T47D (cell line): ENCODE measurements at regions not wholly inside any gene's neighbourhood (a gene's known extent, or its start where the extent isn't known, plus 50 kb on each side); places are given as distances from the start of the nearest gene placed in this dataset.
"Not testable (repeated sequence)": the region's sequence is repeated elsewhere in the genome, so short reads cannot be mapped to it uniquely, and the experiment has no call there.

Experiments used
- DNase-seq, 2 experiments: peaks; one replicate each; pipeline versions ENCODE4 v3.0.0 to v3.0.0-alpha.2; 2011 to 2012; ENCODE audit warnings: low read depth in 1 of 2, low spot score in 1 of 2
- JUND ChIP-seq: IDR thresholded peaks from 2 replicates; pipeline ENCODE4 v1.6.1; 2012; ENCODE audit warnings: low read depth
- in situ Hi-C: cut with HindIII; loops from 2 replicates; pipeline ENCODE4 v1.10.0; 2016; ENCODE audit warnings: low sequenced_read_pairs, low pct_unique_long_range_greater_than_20kb

DNA sequence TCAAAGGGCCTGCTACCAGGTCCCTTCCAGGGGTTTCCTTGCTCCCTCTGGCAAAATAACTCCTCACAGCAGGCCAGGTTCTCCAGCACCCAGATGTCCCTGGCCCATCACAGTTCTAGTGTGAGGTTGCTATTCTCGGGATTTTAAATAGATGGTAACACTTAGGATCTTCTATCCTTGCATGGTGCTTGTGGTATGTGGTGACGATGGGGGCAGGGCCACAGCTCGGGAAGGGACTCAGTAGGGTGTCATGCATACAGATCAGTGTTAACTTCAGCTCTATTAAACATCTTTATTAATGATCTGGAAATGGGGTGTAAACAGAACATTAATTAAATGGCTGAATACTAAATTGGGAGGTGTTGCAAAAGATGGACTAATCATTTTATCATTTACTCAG is 323.8 kb downstream of the QKI start:
- TF ChIP-seq JUND: no peak
- in situ Hi-C loops: no loop called here
- DNase-seq: no peak

DNA sequence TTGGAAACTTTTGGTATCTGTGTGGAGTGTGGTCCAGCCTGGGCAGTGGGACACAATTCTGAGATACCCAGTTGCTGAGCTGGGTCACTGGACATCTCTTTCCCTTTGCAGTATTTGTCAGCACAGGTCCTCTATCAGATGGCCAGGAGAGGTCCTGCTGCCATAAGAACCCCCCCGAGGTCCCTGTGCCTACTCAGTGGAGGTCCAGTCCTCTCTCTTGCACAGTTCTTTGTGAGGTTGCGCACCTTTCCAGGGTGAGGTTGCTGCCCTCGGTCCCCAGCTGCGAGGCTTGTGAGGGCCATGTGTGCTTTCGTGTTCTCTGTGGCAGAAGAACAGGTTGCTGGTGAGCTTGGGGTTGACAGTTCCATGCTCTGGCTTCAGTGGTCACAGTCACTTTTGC is 320.6 kb downstream of the QKI start:
- TF ChIP-seq JUND: no peak
- DNase-seq: no peak
- in situ Hi-C loops: no loop called here

DNA sequence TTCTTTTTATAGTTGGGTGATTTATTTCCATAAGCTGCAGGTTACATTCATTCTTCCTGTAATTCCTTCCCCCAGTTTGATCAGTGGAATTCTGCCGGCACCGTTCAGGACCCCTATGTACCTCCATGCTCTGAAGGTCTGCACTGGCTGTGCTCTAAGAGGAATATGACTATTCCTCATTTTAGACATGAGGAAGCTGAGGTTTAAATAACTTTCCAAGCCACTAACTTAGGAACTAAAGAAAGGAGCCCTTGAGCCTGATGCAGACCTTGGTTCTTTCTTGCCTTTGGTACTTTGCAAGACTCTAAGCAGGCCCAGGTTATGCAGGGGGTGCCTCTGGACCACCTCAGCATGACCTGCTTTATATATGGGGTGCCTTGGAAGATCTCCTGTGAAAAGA is 318.5 kb downstream of the QKI start:
- no peak for DNase-seq
- in situ Hi-C loops: no loop called here
- no peak for TF ChIP-seq JUND

DNA sequence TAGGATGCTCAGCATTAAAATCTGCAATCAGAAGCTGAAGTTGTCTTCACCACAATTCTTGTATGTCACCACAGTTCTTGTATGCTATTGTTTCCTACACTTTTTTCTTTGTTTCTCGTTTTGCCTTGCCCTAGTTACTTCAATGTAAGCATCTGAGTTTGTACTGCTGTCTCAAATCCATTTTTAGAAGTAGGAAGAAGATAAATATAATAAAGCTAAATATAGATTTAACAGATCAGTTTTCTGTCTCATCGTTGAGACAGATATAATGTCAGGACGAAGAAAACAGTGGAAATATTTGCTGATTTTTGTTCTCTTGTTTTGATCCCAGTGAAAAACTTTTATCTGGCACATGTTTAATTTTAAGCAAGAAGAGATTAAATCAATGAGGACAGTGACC is 318.0 kb downstream of the QKI start:
- in situ Hi-C loops: no loop called here
- no peak for TF ChIP-seq JUND
- DNase-seq: no peak

DNA sequence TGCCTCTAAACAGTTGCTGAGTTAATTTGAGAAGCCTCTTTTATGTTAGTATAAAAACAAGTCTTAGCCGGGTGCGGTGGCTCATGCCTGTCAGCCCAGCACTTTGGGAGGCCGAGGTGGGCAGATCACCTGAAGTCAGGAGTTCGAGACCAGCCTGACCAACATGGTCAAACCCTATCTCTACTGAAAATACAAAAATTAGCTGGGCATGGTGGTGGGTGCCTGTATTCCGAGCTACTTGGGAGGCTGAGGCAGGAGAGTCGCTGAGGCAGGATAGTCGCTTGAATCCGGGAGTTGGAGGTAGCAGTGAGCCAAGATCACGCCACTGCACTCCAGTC is 317.5 kb downstream of the QKI start:
- in situ Hi-C loops: not testable (repeated sequence)

DNA sequence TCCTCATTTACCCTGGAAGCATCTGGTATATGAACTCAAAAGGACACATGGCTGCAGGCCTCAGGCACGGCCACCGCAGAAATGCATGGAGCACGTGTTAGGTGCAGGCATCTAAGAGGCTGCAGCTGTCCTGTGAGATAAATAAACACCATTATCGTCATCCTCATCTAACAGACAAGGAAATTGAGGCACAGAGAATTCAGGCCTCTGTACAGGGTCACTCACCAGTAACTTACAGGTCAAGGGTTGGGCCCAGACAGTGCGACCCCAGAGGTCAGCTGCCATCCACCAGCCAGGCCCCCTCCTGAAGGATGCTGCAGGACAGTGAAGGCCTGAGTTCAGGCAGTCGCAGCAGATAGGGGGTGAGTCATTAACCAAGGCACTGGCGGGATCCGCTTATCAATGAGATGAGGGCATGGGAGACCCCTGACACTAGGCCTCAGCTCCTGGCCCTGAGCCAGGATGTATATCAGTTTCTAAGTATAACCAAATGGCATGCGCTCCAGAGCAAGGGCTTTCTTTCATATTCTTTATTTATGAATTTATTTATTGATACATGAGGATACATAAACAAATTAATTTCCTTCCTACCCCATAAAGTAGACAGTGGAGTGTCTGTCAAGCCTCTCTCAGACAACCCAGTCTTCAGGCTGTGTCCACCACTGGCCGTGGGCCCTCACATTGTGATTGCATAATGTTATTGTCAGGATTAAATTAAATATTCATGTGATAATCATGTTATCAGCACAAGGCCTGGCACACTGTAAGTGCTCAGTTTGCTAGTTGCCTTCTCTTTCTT is 316.9 kb downstream of the QKI start:
- in situ Hi-C loops: no loop called here
- no peak for TF ChIP-seq JUND
- DNase-seq: no peak

More for the DNA sequence above, 317.5 kb downstream of the QKI start:
- DNase-seq: not testable (repeated sequence)

DNA sequence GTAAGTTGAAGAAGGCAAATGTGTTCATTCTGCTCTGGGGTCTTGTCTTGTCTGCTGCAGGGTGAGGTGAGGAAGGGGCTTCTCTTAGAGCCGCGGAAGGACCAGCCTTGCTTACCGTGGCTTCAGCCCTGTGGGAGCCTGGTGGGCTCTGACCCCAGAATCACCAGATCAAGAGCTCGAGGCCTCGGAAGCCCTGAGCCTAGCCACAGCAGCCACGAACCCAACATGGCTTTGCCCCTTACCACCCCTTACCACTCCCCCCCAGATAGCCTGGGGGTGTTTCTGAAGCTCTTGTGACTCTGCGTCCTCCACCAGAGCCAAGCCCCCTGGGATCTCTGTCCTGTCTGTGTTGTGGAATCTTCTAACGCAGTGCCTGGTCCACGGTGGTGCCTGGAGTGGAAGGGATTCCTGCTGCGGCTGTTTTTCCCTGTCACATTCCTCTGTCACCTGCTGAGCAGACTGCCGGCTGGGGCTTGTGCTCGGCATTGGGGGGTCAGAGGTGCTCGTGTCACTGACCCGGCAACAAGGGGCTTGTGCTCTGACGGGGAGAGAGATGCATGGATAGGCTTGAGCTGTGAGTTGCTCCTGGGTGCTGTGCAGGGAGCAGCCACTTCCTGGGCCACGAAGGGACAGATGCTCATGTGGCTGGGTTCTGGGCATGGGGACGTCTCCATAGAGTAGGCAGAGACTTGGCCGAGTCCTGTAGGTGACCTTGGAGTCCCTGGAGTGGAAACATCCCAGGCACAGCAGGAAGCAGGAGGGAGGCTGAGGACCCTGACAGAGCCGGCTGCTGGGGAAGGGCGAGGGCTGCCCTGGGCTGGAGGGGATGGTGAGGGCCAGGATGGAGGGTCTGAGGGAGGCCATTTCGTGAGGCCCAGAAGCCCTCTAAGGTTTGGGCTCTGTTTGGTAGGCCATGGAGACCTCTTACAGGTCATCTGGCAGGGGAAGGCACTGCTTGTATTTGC is 316.0 kb downstream of the QKI start:
- in situ Hi-C loops: no loop called here
- DNase-seq: no peak
- TF ChIP-seq JUND: no peak

DNA sequence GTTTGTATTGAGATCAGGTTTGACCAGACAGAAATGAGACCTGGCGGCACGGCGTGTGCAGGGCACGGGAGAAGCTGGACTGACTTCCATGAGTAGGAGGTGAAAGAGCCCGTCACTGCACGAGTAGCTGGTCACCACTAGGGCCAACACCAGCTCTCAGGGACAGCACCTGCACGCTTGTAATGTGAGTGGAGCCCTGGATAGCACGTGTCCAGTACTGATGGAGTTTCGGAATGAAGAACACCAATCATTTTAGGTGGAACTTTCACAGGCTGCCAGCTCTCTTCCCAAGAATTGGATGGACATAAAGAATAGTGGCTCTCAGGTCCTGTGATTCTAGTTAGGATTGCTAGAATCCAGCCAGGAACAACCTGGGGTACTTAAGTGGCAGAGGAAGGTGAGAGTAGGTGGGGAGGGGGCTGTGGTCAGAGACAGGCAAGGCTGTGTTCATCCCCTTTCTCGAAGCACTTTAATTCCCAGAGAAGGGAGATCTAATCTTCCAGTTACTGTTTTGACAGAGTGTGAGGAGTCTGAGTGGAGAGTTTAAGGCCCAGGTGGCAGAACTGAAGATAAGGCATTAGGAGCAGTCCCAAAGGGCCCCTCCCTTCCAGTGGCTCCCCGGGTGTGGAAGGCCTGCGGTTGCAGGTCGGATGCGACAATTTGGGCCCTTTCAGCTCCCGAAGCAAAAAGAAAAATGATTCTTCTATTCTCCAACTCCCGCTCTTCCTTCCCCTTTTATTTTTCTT is 314.8 kb downstream of the QKI start:
- peak in 1 of 2 experiments; percentile 36 for DNase-seq
- in situ Hi-C loops: no loop called here
- no peak for TF ChIP-seq JUND

DNA sequence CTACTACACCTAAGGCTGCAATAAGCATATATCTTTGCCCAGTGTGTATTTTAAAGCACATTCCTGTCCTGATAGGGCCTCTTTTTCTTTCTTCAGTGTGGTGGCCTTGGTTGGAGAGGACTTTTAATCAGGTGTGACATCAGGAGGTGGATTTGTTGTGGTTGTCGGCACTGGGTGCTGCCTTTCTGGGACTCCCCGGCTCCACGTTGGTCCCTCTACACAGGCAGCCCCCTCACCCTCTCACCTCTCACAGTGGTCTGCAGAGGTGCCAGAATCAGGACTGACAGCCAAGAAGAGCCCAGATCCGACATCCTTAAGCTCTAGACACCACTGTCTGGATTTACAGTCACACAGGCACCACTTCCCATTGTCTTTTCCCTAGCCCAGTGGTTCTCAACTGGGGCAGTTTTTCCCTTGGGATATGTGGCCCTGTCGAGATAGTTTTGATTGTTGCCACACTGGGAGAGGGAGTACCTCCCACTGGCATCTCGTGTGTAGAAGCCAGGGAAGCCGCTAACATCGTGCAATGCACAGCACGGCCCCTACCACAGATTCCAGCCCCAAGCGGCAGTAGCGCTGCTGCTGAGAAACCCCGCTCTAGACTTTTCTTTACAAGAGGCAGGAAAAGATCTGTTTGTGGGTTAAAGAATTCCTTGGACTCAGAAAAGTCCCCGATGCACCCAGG is 314.1 kb downstream of the QKI start:
- TF ChIP-seq JUND: no peak
- in situ Hi-C loops: no loop called here
- no peak for DNase-seq

DNA sequence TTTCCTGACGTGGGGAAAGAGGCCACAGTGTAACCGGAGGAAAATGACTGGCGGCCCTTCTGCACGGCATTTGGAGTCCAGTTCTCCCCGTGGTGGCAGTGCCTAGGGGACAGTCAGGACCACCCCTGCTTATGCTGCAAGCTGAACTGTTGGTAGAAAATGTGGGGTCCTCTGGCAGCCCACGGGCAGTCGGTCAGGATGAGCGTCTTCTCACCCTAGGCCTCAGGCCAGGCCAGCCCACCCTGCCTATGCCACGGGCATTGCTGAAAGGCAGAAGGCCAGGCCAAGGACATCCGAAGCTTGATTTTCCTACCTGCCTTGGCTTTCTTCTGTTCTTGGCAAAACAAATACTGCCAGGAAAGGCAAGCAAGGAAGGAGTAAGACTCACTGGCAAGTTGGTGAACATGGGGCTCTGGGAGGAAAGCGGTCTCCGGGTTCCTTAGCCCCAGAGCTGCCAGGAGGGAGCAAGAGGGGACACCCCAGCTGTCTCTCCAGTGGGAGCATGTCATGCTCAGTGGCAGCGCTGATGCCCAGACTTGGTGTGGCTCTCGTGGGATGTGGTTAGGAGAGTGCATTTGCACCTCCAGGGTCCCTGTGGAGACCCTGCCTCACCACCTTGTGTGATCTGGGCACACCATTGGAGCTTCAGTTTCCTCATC is 311.6 kb downstream of the QKI start:
- no peak for DNase-seq
- in situ Hi-C loops: no loop called here
- TF ChIP-seq JUND: no peak

DNA sequence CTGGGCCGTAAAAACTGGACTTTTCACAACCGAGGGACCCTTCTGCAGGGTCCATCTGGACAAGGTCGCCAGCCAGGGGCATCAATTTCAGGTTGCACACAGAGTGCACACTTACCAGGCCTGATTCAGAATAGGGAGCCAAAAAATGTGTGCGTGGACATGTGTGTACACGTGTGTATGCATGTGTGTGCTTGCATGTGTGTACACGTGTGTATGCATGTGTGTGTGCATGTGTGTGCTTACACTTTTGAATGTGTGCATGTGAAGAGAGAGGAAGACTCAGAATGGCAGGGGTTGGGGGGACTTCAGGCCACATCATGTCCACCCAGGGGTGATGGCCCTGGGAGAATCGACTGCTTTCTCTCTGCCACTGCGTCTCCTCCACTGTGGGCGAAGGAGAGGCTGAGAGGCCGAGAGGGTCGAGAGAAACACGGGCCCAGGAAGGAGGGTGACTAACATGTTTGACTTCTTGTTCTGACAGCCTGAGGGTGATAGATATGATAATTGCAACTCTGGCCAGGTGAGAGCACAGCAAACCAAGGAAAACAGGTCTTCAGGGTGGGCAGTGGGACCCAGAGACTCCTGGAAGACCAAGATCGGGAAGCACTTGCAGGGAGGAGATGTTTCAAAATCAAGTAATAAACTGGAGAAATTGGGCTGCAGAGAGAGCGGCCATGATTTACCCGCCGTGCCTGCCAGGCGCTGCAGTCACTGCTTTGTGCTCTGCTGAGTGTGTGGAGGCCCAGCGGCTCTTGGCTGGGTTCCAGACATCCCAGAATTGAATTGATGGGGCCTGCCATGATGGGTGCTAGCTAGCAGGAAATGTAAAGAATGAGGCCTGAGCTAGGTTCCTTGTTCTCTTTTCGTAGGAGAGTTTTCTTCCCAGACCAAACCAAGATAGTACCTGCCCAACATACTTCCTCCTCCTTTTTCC is 310.8 kb downstream of the QKI start:
- no peak for TF ChIP-seq JUND
- in situ Hi-C loops: no loop called here
- no peak for DNase-seq
